B cell (primary cell): ENCODE measurements at regions not wholly inside any gene's neighbourhood (a gene's known extent, or its start where the extent isn't known, plus 50 kb on each side); places are given as distances from the start of the nearest gene placed in this dataset.
"Not testable (repeated sequence)": the region's sequence is repeated elsewhere in the genome, so short reads cannot be mapped to it uniquely, and the experiment has no call there.

Source experiments
- CTCF ChIP-seq: fragments of 200-600 bp; IDR thresholded peaks from one replicate; pipeline ENCODE4 v1.8.0; 2022; ENCODE audit warnings: antibody characterized with exemption, mild to moderate bottlenecking
- EZH2 ChIP-seq: IDR thresholded peaks from 2 replicates; pipeline ENCODE4 v1.6.1; 2012; ENCODE audit warnings: borderline replicate concordance, low read depth, mild to moderate bottlenecking, moderate library complexity, low read length; ENCODE audit not compliant: insufficient read depth, poor library complexity, severe bottlenecking

GRCh38 chr7:112697211-112697610 lies 93.0 kb downstream of the TMEM168 start:
- not testable (repeated sequence) for TF ChIP-seq CTCF, EZH2
